OCI-LY3 (cell line): ENCODE measurements at regions not wholly inside any gene's neighbourhood (a gene's known extent, or its start where the extent isn't known, plus 50 kb on each side); places are given as distances from the start of the nearest gene placed in this dataset.

Experiments
- EZH2phosphoT487 ChIP-seq: fragments of 200-600 bp; shearing (Covaris generic); IDR thresholded peaks from 2 replicates; pipeline ENCODE4 v1.6.1; 2018; ENCODE audit warnings: antibody characterized with exemption, mixed run types, low read depth
- TF ChIP-seq, protein P1 (sequence below): fragments of 200-600, 300-600 bp; sonication (generic); IDR thresholded peaks from 2 replicates; pipeline ENCODE4 v1.5.1; 2014; ENCODE audit warnings: antibody characterized with exemption, low read length, low read depth

GRCh38 chr4:175143116-175143515 lies 225.0 kb downstream of the ADAM29 start:
- TF ChIP-seq, protein P1, sequence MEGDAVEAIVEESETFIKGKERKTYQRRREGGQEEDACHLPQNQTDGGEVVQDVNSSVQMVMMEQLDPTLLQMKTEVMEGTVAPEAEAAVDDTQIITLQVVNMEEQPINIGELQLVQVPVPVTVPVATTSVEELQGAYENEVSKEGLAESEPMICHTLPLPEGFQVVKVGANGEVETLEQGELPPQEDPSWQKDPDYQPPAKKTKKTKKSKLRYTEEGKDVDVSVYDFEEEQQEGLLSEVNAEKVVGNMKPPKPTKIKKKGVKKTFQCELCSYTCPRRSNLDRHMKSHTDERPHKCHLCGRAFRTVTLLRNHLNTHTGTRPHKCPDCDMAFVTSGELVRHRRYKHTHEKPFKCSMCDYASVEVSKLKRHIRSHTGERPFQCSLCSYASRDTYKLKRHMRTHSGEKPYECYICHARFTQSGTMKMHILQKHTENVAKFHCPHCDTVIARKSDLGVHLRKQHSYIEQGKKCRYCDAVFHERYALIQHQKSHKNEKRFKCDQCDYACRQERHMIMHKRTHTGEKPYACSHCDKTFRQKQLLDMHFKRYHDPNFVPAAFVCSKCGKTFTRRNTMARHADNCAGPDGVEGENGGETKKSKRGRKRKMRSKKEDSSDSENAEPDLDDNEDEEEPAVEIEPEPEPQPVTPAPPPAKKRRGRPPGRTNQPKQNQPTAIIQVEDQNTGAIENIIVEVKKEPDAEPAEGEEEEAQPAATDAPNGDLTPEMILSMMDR: no peak
- TF ChIP-seq EZH2phosphoT487: no peak
